Trophoblast cell (in vitro differentiated cells and primary cell): ENCODE measurements at regions not wholly inside any gene's neighbourhood (a gene's known extent, or its start where the extent isn't known, plus 50 kb on each side); places are given as distances from the start of the nearest gene placed in this dataset.
A peak's percentile ranks its signal among the peaks of the same experiment; 100 is the strongest.
"Not testable (repeated sequence)": the region's sequence is repeated elsewhere in the genome, so short reads cannot be mapped to it uniquely, and the experiment has no call there.

Experiments
- DNase-seq, 2 donors: peaks; one replicate each; pipeline ENCODE4 v3.0.0-alpha.2; 2016
- H2AFZ ChIP-seq: 2 replicates; pipeline ENCODE4 v1.6.1; 2013; ENCODE audit warnings: low read length, moderate library complexity, mild to moderate bottlenecking; ENCODE audit not compliant: insufficient read depth, poor library complexity
- H2AK5ac ChIP-seq: 2 replicates; pipeline ENCODE4 v1.6.1; 2013; ENCODE audit warnings: mild to moderate bottlenecking, low read length
- H2BK120ac ChIP-seq: 2 replicates; pipeline ENCODE4 v1.6.1; 2013; ENCODE audit warnings: low read length, mild to moderate bottlenecking, moderate library complexity; ENCODE audit not compliant: insufficient read depth, poor library complexity
- H2BK12ac ChIP-seq: 2 replicates; pipeline ENCODE4 v1.6.1; 2013; ENCODE audit warnings: mild to moderate bottlenecking, low read length, moderate library complexity
- H2BK5ac ChIP-seq: 2 replicates; pipeline ENCODE4 v1.6.1; 2013; ENCODE audit warnings: low read length, low read depth, moderate library complexity, mild to moderate bottlenecking; ENCODE audit not compliant: poor library complexity
- H3K14ac ChIP-seq: 2 replicates; pipeline ENCODE4 v1.6.1; 2013; ENCODE audit warnings: mild to moderate bottlenecking, low read length
- H3K18ac ChIP-seq: 2 replicates; pipeline ENCODE4 v1.6.1; 2013; ENCODE audit warnings: mild to moderate bottlenecking, low read length
- H3K23ac ChIP-seq: 2 replicates; pipeline ENCODE4 v1.6.1; 2013; ENCODE audit warnings: low read length
- H3K27ac ChIP-seq: 2 replicates; pipeline ENCODE4 v1.5.1; 2013; ENCODE audit warnings: low read depth, mild to moderate bottlenecking, inconsistent platforms, low read length, moderate library complexity
- H3K27me3 ChIP-seq: 2 replicates; pipeline ENCODE4 v1.6.1; 2013; ENCODE audit warnings: inconsistent platforms, mild to moderate bottlenecking, low read length, moderate library complexity; ENCODE audit not compliant: insufficient read depth
- H3K36me3 ChIP-seq, 2 experiments: 1 replicate in 1 of 2; 2 replicates in 1 of 2; pipeline ENCODE4 v1.6.1; 2013; ENCODE audit warnings: low read length in 2 of 2, mild to moderate bottlenecking in 2 of 2, moderate library complexity in 1 of 2; ENCODE audit not compliant: insufficient read depth in 2 of 2, control insufficient read depth in 1 of 2
- H3K4ac ChIP-seq: 2 replicates; pipeline ENCODE4 v1.6.1; 2013; ENCODE audit warnings: low read depth, mild to moderate bottlenecking, low read length, moderate library complexity
- H3K4me1 ChIP-seq, 2 experiments: 1 replicate in 1 of 2; 2 replicates in 1 of 2; pipeline ENCODE4 v1.6.1; 2013; ENCODE audit warnings: low read length in 2 of 2, mild to moderate bottlenecking in 2 of 2, moderate library complexity in 1 of 2; ENCODE audit not compliant: insufficient read depth in 2 of 2, control insufficient read depth in 1 of 2
- H3K4me2 ChIP-seq: 2 replicates; pipeline ENCODE4 v1.6.1; 2013; ENCODE audit warnings: inconsistent platforms, mild to moderate bottlenecking, low read length, moderate library complexity
- H3K4me3 ChIP-seq: 2 replicates; pipeline ENCODE4 v1.5.1; 2013; ENCODE audit warnings: mild to moderate bottlenecking, low read depth, low read length, inconsistent platforms
- H3K79me1 ChIP-seq: one replicate; pipeline ENCODE4 v1.6.1; 2013; ENCODE audit warnings: low read length
- H3K79me2 ChIP-seq: 2 replicates; pipeline ENCODE4 v1.6.1; 2013; ENCODE audit warnings: low read length, mild to moderate bottlenecking; ENCODE audit not compliant: control insufficient read depth, insufficient read depth, poor library complexity
- H3K9ac ChIP-seq: 2 replicates; pipeline ENCODE4 v1.6.1; 2013; ENCODE audit warnings: mild to moderate bottlenecking, low read length
- H3K9me3 ChIP-seq: 2 replicates; pipeline ENCODE4 v1.6.1; 2013; ENCODE audit warnings: low read depth, mild to moderate bottlenecking, control low read depth, inconsistent platforms, low read length; ENCODE audit not compliant: insufficient read depth
- H4K12ac ChIP-seq: 2 replicates; pipeline ENCODE4 v1.6.1; 2013; ENCODE audit warnings: low read depth, mild to moderate bottlenecking, low read length, moderate library complexity
- H4K8ac ChIP-seq: 2 replicates; pipeline ENCODE4 v1.6.1; 2013; ENCODE audit warnings: low read depth, mild to moderate bottlenecking, low read length, moderate library complexity
- H4K91ac ChIP-seq: one replicate; pipeline ENCODE4 v1.6.1; 2013; ENCODE audit warnings: low read depth, mild to moderate bottlenecking, low read length, moderate library complexity
- WGBS: extraction: QIAGEN DNeasy Blood & Tissue Kit; methylation state at CpG from one replicate; pipeline ENCODE4 v1.1.7; 2013; ENCODE audit warnings: missing lambda C conversion rate; ENCODE audit not compliant: insufficient read length, insufficient coverage; ENCODE audit errors: extremely low coverage; 5-methylcytosine and 5-hydroxymethylcytosine counted together

DNA sequence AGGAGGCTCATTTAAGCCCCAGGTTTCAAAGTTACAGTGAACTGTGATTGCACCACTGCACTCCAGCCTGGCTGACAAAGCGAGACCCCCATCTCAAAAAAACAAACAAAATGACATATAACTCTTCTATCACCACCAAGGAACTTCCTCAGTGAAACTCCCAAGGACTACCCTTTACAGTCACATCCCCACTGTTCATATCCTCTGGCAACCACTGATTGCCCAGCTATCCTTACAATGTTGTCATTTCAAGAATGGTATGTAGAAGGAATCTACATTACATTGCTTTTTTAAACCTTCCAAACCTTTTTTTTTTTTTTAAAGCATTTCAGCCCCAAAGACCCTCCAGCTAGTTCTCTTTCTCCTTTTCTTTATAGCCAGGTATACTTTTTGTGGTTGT, 123.1 kb upstream of the CARMIL1 start:
- H3K79me2 ChIP-seq: no peaks in the 10 kb centered on the region
- no peak overlapping the region for H3K23ac ChIP-seq
- no peak overlapping the region for H2BK12ac ChIP-seq
- WGBS: no CpG with 5 or more reads among the region's 1 CpG
- H2AK5ac ChIP-seq: no peak overlapping the region
- peaks cover 13% of the 10 kb centered on the region for H3K9me3 ChIP-seq
- H3K9ac ChIP-seq: no peak overlapping the region
- no peak overlapping the region for H4K91ac ChIP-seq
- H3K4ac ChIP-seq: no peak overlapping the region
- H3K14ac ChIP-seq: no peak overlapping the region
- no peak overlapping the region for H2BK5ac ChIP-seq
- no peak overlapping the region for H4K8ac ChIP-seq
- peaks cover 5 to 6% of the 10 kb centered on the region in 2 experiments for H3K4me1 ChIP-seq
- H3K27me3 ChIP-seq: no peaks in the 10 kb centered on the region
- peaks cover 0 to 2% of the 10 kb centered on the region in 2 experiments for H3K36me3 ChIP-seq
- H3K4me2 ChIP-seq: no peak overlapping the region
- H3K18ac ChIP-seq: no peak overlapping the region
- peak in 1 of 2 donors; percentile 68 for DNase-seq
- H2AFZ ChIP-seq: no peak overlapping the region
- H3K27ac ChIP-seq: no peak overlapping the region
- peaks cover 3% of the 10 kb centered on the region for H3K79me1 ChIP-seq
- H2BK120ac ChIP-seq: no peak overlapping the region
- no peak overlapping the region for H3K4me3 ChIP-seq
- no peak overlapping the region for H4K12ac ChIP-seq

DNA sequence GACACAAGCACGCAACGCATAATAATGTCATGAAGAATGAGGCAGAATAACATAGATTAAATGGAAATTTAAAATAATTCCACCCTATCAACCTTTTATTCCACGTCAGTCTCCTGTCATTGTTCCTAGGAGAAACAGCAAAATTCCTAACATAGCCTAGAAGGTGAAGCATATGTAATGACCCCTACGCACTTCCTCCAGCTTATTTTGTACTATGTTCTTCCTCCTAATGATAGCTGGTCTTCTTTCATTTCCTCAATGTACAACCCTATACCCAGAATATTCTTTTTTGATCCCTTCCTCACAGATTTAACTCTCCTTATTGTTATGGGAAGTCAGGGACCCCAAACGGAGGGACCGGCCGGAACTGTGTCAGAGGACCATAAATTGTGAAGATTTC, 122.0 kb upstream of the CARMIL1 start:
- Histone ChIP-seq H3K23ac (no peak overlapping the region), H3K4me2 (no peak overlapping the region), H3K27me3 (no peaks in the 10 kb centered on the region), H3K4me1 (peaks cover 5 to 6% of the 10 kb centered on the region in 2 experiments), H3K4me3 (no peak overlapping the region), H3K9ac (no peak overlapping the region), H2AFZ (no peak overlapping the region), H4K12ac (no peak overlapping the region), H3K18ac (no peak overlapping the region), H3K4ac (no peak overlapping the region), H4K91ac (no peak overlapping the region), H3K36me3 (peaks cover 0 to 2% of the 10 kb centered on the region in 2 experiments), H4K8ac (no peak overlapping the region), H2BK5ac (no peak overlapping the region), H2BK120ac (no peak overlapping the region), H2BK12ac (no peak overlapping the region), H3K27ac (no peak overlapping the region), H3K9me3 (peaks cover 13% of the 10 kb centered on the region), H3K79me2 (no peaks in the 10 kb centered on the region), H3K79me1 (peaks cover 3% of the 10 kb centered on the region), H2AK5ac (no peak overlapping the region), H3K14ac (no peak overlapping the region)
- no CpG with 5 or more reads among the region's 7 CpGs for WGBS
- DNase-seq: peak in 1 of 2 donors; percentile 60

DNA sequence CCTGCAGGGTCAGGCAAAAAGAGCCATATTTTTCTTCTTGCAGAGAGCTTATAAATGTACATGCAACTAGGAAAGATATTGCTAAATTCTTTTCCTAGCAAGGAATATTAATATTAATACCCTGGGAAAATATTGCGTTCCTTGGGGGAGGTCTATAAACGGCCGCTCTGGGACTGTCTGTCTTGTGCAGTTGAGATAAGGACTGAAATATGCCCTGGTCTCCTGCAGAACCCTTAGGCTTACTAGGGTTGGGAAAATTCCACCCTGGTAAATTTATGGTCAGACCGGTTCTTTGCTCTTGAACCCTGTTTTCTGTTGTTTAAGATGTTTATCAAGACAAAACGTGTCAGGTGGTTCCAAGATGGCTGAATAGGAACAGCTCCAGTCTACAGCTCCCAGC, 121.3 kb upstream of the CARMIL1 start:
- no peak overlapping the region for H3K4me2 ChIP-seq
- no peak overlapping the region for H3K9ac ChIP-seq
- H4K12ac ChIP-seq: no peak overlapping the region
- no peaks in the 10 kb centered on the region for H3K27me3 ChIP-seq
- H3K79me2 ChIP-seq: no peaks in the 10 kb centered on the region
- no peak overlapping the region for H2AK5ac ChIP-seq
- H3K9me3 ChIP-seq: peaks cover 11% of the 10 kb centered on the region
- H2AFZ ChIP-seq: no peak overlapping the region
- H2BK120ac ChIP-seq: no peak overlapping the region
- no peak overlapping the region for H2BK5ac ChIP-seq
- no peak overlapping the region for H4K8ac ChIP-seq
- no peak overlapping the region for H3K18ac ChIP-seq
- peak in 1 of 2 donors; percentile 65 for DNase-seq
- whole genome bisulfite sequencing: no CpG with 5 or more reads among the region's 5 CpGs
- peaks cover 3% of the 10 kb centered on the region for H3K79me1 ChIP-seq
- no peak overlapping the region for H3K27ac ChIP-seq
- peaks cover 0 to 2% of the 10 kb centered on the region in 2 experiments for H3K36me3 ChIP-seq
- H3K4me1 ChIP-seq: peaks cover 5 to 6% of the 10 kb centered on the region in 2 experiments
- H3K14ac ChIP-seq: no peak overlapping the region
- no peak overlapping the region for H2BK12ac ChIP-seq
- no peak overlapping the region for H4K91ac ChIP-seq
- H3K23ac ChIP-seq: no peak overlapping the region
- no peak overlapping the region for H3K4me3 ChIP-seq
- H3K4ac ChIP-seq: no peak overlapping the region

DNA sequence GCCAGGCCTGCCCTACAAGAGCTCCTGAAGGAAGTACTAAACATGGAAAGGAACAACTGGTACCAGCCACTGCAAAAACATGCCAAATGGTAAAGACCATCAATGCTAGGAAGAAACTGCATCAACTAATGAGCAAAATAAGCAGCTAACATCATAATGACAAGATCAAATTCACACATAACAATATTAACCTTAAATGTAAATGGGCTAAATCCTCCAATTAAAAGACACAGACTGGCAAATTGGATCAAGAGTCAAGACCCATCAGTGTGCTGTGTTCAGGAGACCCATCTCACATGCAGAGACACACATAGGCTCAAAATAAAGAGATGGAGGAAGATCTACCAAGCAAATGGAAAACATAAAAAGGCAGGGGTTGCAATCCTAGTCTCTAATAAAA, 119.0 kb upstream of the CARMIL1 start:
- not testable (repeated sequence) for H3K27me3 ChIP-seq, H3K4me1 ChIP-seq, DNase-seq, H2AK5ac ChIP-seq, H3K4me3 ChIP-seq, H3K9ac ChIP-seq, H3K23ac ChIP-seq, H3K79me1 ChIP-seq, H3K27ac ChIP-seq, H2BK120ac ChIP-seq, H3K18ac ChIP-seq, H3K36me3 ChIP-seq, H3K79me2 ChIP-seq, H2BK5ac ChIP-seq, H3K4ac ChIP-seq, H3K14ac ChIP-seq, H2AFZ ChIP-seq, H4K8ac ChIP-seq, H3K4me2 ChIP-seq, H3K9me3 ChIP-seq, H2BK12ac ChIP-seq, H4K91ac ChIP-seq, H4K12ac ChIP-seq
